ENCODE measurements at regions not wholly inside any gene's neighbourhood (a gene's known extent, or its start where the extent isn't known, plus 50 kb on each side); places are given as distances from the start of the nearest gene placed in this dataset.

- H3K9me3 ChIP-seq (ENCODE audit: low read depth), result no peaks in the 10 kb centered on the region
- H3K27me3 ChIP-seq, result no peaks in the 10 kb centered on the region
- no peaks in the 10 kb centered on the region for H3K36me3 ChIP-seq
- Mint-ChIP-seq H3K27ac (no peak overlapping the region), H3K4me3 (no peak overlapping the region), H3K36me3 (no peaks in the 10 kb centered on the region), H3K27me3 (ENCODE audit: insufficient read depth, low read depth) (no peaks in the 10 kb centered on the region), H3K4me1 (peaks cover 4% of the 10 kb centered on the region), H3K9me3 (peaks cover 4% of the 10 kb centered on the region)
- H3K27ac ChIP-seq, result no peak overlapping the region
- H3K79me2 ChIP-seq (ENCODE audit: low read depth), result no peaks in the 10 kb centered on the region
- H3F3A ChIP-seq (ENCODE audit: low read depth), result no peaks in the 10 kb centered on the region
- no peak for DNase-seq (ENCODE audit: low spot score)
- no peak overlapping the region for H3K4me3 ChIP-seq
- H4K20me1 ChIP-seq (ENCODE audit: low read depth), result no peaks in the 10 kb centered on the region
- H3K4me2 ChIP-seq, result no peak overlapping the region
- no peak for TF ChIP-seq EZH2 (IDR thresholded peaks at IDR 0.05)
- no peak for TF ChIP-seq EZH2phosphoT487 (IDR thresholded peaks at IDR 0.05)
- no peak for TF ChIP-seq CTCF (IDR thresholded peaks at IDR 0.05)
- no peak overlapping the region for H2AFZ ChIP-seq (replicated peaks)
- no peaks in the 10 kb centered on the region for H3K4me1 ChIP-seq
- no peak overlapping the region for H3K9ac ChIP-seq
These were observed 278.0 kb downstream of the BRINP2 start for GRCh38 chr1:177448652-177449357.

GRCh38 chr1:177448036-177448615, 277.4 kb downstream of the BRINP2 start:
- no peak for TF ChIP-seq EZH2phosphoT487 (IDR thresholded peaks at IDR 0.05)
- no peak for TF ChIP-seq EZH2 (IDR thresholded peaks at IDR 0.05)
- no peak for TF ChIP-seq CTCF (IDR thresholded peaks at IDR 0.05)
- H3K9me3 Mint-ChIP-seq, result peaks cover 4% of the 10 kb centered on the region
- H3K27ac Mint-ChIP-seq, result no peak overlapping the region
- H3K4me1 Mint-ChIP-seq, result peaks cover 8% of the 10 kb centered on the region
- H3K9ac ChIP-seq, result no peak overlapping the region
- no peaks in the 10 kb centered on the region for H3F3A ChIP-seq (ENCODE audit: low read depth)
- no peak overlapping the region for H3K4me3 Mint-ChIP-seq
- no peaks in the 10 kb centered on the region for H4K20me1 ChIP-seq (ENCODE audit: low read depth)
- no peak overlapping the region for H3K4me3 ChIP-seq
- H3K4me1 ChIP-seq, result no peaks in the 10 kb centered on the region
- no peaks in the 10 kb centered on the region for H3K79me2 ChIP-seq (ENCODE audit: low read depth)
- H3K27me3 Mint-ChIP-seq (ENCODE audit: insufficient read depth, low read depth), result no peaks in the 10 kb centered on the region
- H2AFZ ChIP-seq (replicated peaks), result no peak overlapping the region
- no peak overlapping the region for H3K27ac ChIP-seq
- no peaks in the 10 kb centered on the region for H3K9me3 ChIP-seq (ENCODE audit: low read depth)
- no peaks in the 10 kb centered on the region for H3K36me3 Mint-ChIP-seq
- H3K4me2 ChIP-seq, result no peak overlapping the region
- H3K27me3 ChIP-seq, result no peaks in the 10 kb centered on the region
- H3K36me3 ChIP-seq, result no peaks in the 10 kb centered on the region
- peak; percentile 4 for DNase-seq (ENCODE audit: low spot score)

- H3F3A ChIP-seq (ENCODE audit: low read depth), result no peaks in the 10 kb centered on the region
- Mint-ChIP-seq H3K27ac (no peak overlapping the region), H3K4me1 (peaks cover 8% of the 10 kb centered on the region), H3K36me3 (no peaks in the 10 kb centered on the region), H3K9me3 (no peaks in the 10 kb centered on the region), H3K4me3 (no peak overlapping the region), H3K27me3 (ENCODE audit: insufficient read depth, low read depth) (no peaks in the 10 kb centered on the region)
- no peaks in the 10 kb centered on the region for H3K9me3 ChIP-seq (ENCODE audit: low read depth)
- no peaks in the 10 kb centered on the region for H3K79me2 ChIP-seq (ENCODE audit: low read depth)
- H3K4me1 ChIP-seq, result peaks cover 5% of the 10 kb centered on the region
- H3K27me3 ChIP-seq, result no peaks in the 10 kb centered on the region
- H3K4me3 ChIP-seq, result no peak overlapping the region
- no peak overlapping the region for H3K27ac ChIP-seq
- H4K20me1 ChIP-seq (ENCODE audit: low read depth), result no peaks in the 10 kb centered on the region
- no peaks in the 10 kb centered on the region for H3K36me3 ChIP-seq
- TF ChIP-seq EZH2 (IDR thresholded peaks at IDR 0.05), result no peak
- no peak for TF ChIP-seq CTCF (IDR thresholded peaks at IDR 0.05)
- no peak for TF ChIP-seq EZH2phosphoT487 (IDR thresholded peaks at IDR 0.05)
- no peak overlapping the region for H3K4me2 ChIP-seq
- no peak for DNase-seq (ENCODE audit: low spot score)
- no peak overlapping the region for H3K9ac ChIP-seq
- no peak overlapping the region for H2AFZ ChIP-seq (replicated peaks)
These were observed 274.4 kb downstream of the BRINP2 start for GRCh38 chr1:177444997-177445746.
